GM12878 (cell line): ENCODE measurements at regions not wholly inside any gene's neighbourhood (a gene's known extent, or its start where the extent isn't known, plus 50 kb on each side); places are given as distances from the start of the nearest gene placed in this dataset.

Source experiments
- CEBPZ ChIP-seq: fragments of 150-350 bp; IDR thresholded peaks from 2 replicates; pipeline ENCODE4 v1.6.1; 2016; ENCODE audit warnings: low read depth, low read length
- ELK1 ChIP-seq: IDR thresholded peaks from 2 replicates; pipeline ENCODE4 v1.6.1; 2012; ENCODE audit warnings: low read depth, low read length, improper control_type of control experiment
- HDAC6 ChIP-seq: fragments of 200-600 bp; sonication (generic); IDR thresholded peaks from one replicate; pipeline ENCODE4 v1.8.0; 2017; ENCODE audit warnings: antibody characterized with exemption; ENCODE audit not compliant: unreplicated experiment
- RAD21 ChIP-seq: IDR thresholded peaks from 2 replicates; pipeline ENCODE4 v1.6.1; 2011; ENCODE audit warnings: mild to moderate bottlenecking, low read depth, low read length, moderate library complexity; ENCODE audit not compliant: insufficient read depth
- RELB ChIP-seq: fragments of 450-650 bp; IDR thresholded peaks from 2 replicates; pipeline ENCODE4 v1.6.1; 2017; ENCODE audit warnings: low read depth, mild to moderate bottlenecking, moderate library complexity
- RFX5 ChIP-seq: IDR thresholded peaks from 2 replicates; pipeline ENCODE4 v1.6.1; 2011; ENCODE audit warnings: low read depth, low read length, improper control_type of control experiment
- SIX5 ChIP-seq: IDR thresholded peaks from 2 replicates; pipeline ENCODE4 v1.6.1; 2011; ENCODE audit warnings: mild to moderate bottlenecking, low read depth, low read length, moderate library complexity; ENCODE audit not compliant: severe bottlenecking
- TF ChIP-seq, protein P1 (sequence below): fragments of 150-350 bp; IDR thresholded peaks from 2 replicates; pipeline ENCODE4 v1.6.1; 2014; ENCODE audit warnings: mild to moderate bottlenecking, low read depth, low read length

GRCh38 chr12:74204236-74204635 lies 333.4 kb upstream of the ATXN7L3B start (continued):
- TF ChIP-seq CEBPZ (no peak), HDAC6 (no peak), ELK1 (no peak), RAD21 (no peak), RFX5 (no peak), RELB (no peak), SIX5 (no peak)
- TF ChIP-seq, protein P1, sequence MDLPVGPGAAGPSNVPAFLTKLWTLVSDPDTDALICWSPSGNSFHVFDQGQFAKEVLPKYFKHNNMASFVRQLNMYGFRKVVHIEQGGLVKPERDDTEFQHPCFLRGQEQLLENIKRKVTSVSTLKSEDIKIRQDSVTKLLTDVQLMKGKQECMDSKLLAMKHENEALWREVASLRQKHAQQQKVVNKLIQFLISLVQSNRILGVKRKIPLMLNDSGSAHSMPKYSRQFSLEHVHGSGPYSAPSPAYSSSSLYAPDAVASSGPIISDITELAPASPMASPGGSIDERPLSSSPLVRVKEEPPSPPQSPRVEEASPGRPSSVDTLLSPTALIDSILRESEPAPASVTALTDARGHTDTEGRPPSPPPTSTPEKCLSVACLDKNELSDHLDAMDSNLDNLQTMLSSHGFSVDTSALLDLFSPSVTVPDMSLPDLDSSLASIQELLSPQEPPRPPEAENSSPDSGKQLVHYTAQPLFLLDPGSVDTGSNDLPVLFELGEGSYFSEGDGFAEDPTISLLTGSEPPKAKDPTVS = no peak
